GM12878 (cell line): ENCODE measurements at regions not wholly inside any gene's neighbourhood (a gene's known extent, or its start where the extent isn't known, plus 50 kb on each side); places are given as distances from the start of the nearest gene placed in this dataset.

Experiments used
- ATAC-seq: fragments of 200-7000 bp; cut with Tn5 transposase; 3 replicates; pipeline ENCODE4 v1.9.1; 2020; ENCODE audit warnings: mild to moderate bottlenecking, moderate library complexity
- BruUV-seq: library from RNA; stranded (reverse); fragments of 400-500 nt; replicated peaks from 2 replicates; lab custom pipeline; 2021; lab: Mats Ljungman, UMichigan
- CTCF ChIA-PET: fragments of 300-600 bp; sonication (Branson Sonifier 250); formaldehyde crosslinking; extraction: SDS; loops from one replicate; lab custom pipeline; 2021; ENCODE audit warnings: inconsistent platforms; lab: Yijun Ruan, JAX
- POLR2A ChIA-PET: fragments of 350-600 bp; formaldehyde crosslinking; extraction: SDS; loops from one replicate; lab custom pipeline; 2021; ENCODE audit warnings: inconsistent platforms; lab: Charles Lee
- RAD21 ChIA-PET: fragments of 300-600 bp; sonication (Branson Sonifier 250); formaldehyde crosslinking; loops from one replicate; lab custom pipeline; 2023; ENCODE audit warnings: antibody characterized with exemption; ENCODE audit not compliant: unreplicated experiment; lab: Charles Lee
- SMC1A ChIA-PET: fragments of 300-600 bp; sonication (Branson Sonifier 250); formaldehyde crosslinking; loops from one replicate; lab custom pipeline; 2023; ENCODE audit not compliant: unreplicated experiment, uncharacterized antibody; lab: Charles Lee
- DNase-seq: peaks from one replicate; pipeline ENCODE4 v3.0.0-alpha.2; 2011; ENCODE audit warnings: low read depth, low spot score
- FAIRE-seq: peaks from 3 replicates; lab custom pipeline; 2011; peaks lifted over from hg19 to GRCh38; lab: Jason Lieb, UNC
- H2AFZ ChIP-seq: 2 replicates; pipeline ENCODE4 v1.6.0; 2011; ENCODE audit warnings: low read depth, low read length, control low read depth; ENCODE audit not compliant: control insufficient read depth
- H3K27ac ChIP-seq: 2 replicates; pipeline ENCODE4 v1.5.1; 2011; ENCODE audit warnings: control low read depth; ENCODE audit not compliant: control insufficient read depth, insufficient read depth
- H3K27me3 ChIP-seq, 2 experiments: replicated peaks in 1 of 2; 2 replicates each; pipeline versions ENCODE4 v1.6.0 to v1.6.1; 2011; ENCODE audit warnings: low read length in 1 of 2; ENCODE audit not compliant: control insufficient read depth in 2 of 2, insufficient read depth in 2 of 2
- H3K36me3 ChIP-seq, 2 experiments: 2 replicates each; pipeline ENCODE4 v1.5.1; 2011; ENCODE audit warnings: low read length in 1 of 2; ENCODE audit not compliant: control insufficient read depth in 2 of 2, insufficient read depth in 2 of 2
- H3K4me1 ChIP-seq: 2 replicates; pipeline ENCODE4 v1.6.1; 2011; ENCODE audit warnings: mild to moderate bottlenecking, low read length, moderate library complexity, mixed read lengths; ENCODE audit not compliant: control insufficient read depth, insufficient read depth
- H3K4me2 ChIP-seq: 2 replicates; pipeline ENCODE4 v1.6.0; 2011; ENCODE audit warnings: control low read depth; ENCODE audit not compliant: control insufficient read depth, insufficient read depth
- H3K4me3 ChIP-seq: fragments of 200-600 bp; sonication (generic); 2 replicates; pipeline ENCODE4 v1.5.1; 2016
- H3K79me2 ChIP-seq: 2 replicates; pipeline ENCODE4 v1.6.0; 2011; ENCODE audit warnings: low read length; ENCODE audit not compliant: control insufficient read depth, insufficient read depth
- H3K9ac ChIP-seq: 2 replicates; pipeline ENCODE4 v1.8.0; 2011; ENCODE audit warnings: low read length, control low read depth, mixed read lengths; ENCODE audit not compliant: control insufficient read depth, insufficient read depth
- H3K9me3 ChIP-seq: replicated peaks from 3 replicates; pipeline ENCODE4 v1.5.1; 2011; ENCODE audit warnings: mild to moderate bottlenecking, low read length; ENCODE audit not compliant: control insufficient read depth, insufficient read depth
- H4K20me1 ChIP-seq: 2 replicates; pipeline ENCODE4 v1.6.0; 2011; ENCODE audit not compliant: control insufficient read depth, insufficient read depth
- CEBPZ ChIP-seq: fragments of 150-350 bp; IDR thresholded peaks from 2 replicates; pipeline ENCODE4 v1.6.1; 2016; ENCODE audit warnings: low read depth, low read length
- CHD2 ChIP-seq: IDR thresholded peaks from 2 replicates; pipeline ENCODE4 v1.6.1; 2011; ENCODE audit warnings: low read depth, low read length, improper control_type of control experiment, borderline replicate concordance
- GATAD2B ChIP-seq: fragments of 450-650 bp; conservative IDR thresholded peaks from 2 replicates; pipeline ENCODE4 v1.6.1; 2017; ENCODE audit warnings: low read depth, mild to moderate bottlenecking, moderate library complexity
- IKZF2 ChIP-seq, 2 experiments: fragments of 450-650 bp; IDR thresholded peaks; 2 replicates each; pipeline ENCODE4 v1.6.1; 2017; ENCODE audit warnings: mild to moderate bottlenecking in 2 of 2, moderate library complexity in 2 of 2
- LARP7 ChIP-seq: fragments of 450-650 bp; IDR thresholded peaks from 2 replicates; pipeline ENCODE4 v1.6.1; 2017; ENCODE audit warnings: mild to moderate bottlenecking
- MTA2 ChIP-seq: fragments of 450-650 bp; IDR thresholded peaks from 2 replicates; pipeline ENCODE4 v1.6.1; 2016; ENCODE audit warnings: low read depth, mild to moderate bottlenecking, moderate library complexity
- NRF1 ChIP-seq: conservative IDR thresholded peaks from 2 replicates; pipeline ENCODE4 v1.6.1; 2011; ENCODE audit warnings: mild to moderate bottlenecking, low read depth, low read length, improper control_type of control experiment
- PBX3 ChIP-seq: IDR thresholded peaks from 2 replicates; pipeline ENCODE4 v1.6.1; 2011; ENCODE audit warnings: mild to moderate bottlenecking, low read depth, low read length, moderate library complexity; ENCODE audit not compliant: insufficient replicate concordance
- RELA ChIP-seq: fragments of 450-650 bp; IDR thresholded peaks from 2 replicates; pipeline ENCODE4 v1.8.0; 2014; ENCODE audit warnings: borderline replicate concordance; ENCODE audit not compliant: partially characterized antibody
- RFX5 ChIP-seq: IDR thresholded peaks from 2 replicates; pipeline ENCODE4 v1.6.1; 2011; ENCODE audit warnings: low read depth, low read length, improper control_type of control experiment
- RUNX3 ChIP-seq: IDR thresholded peaks from 2 replicates; pipeline ENCODE4 v1.6.1; 2012; ENCODE audit warnings: low read length, inconsistent platforms
- SIN3A ChIP-seq: IDR thresholded peaks from 2 replicates; pipeline ENCODE4 v1.6.1; 2012; ENCODE audit warnings: low read depth, low read length, improper control_type of control experiment
- SMAD1 ChIP-seq: fragments of 450-650 bp; IDR thresholded peaks from 2 replicates; pipeline ENCODE4 v1.6.1; 2018; ENCODE audit warnings: mild to moderate bottlenecking, low read depth; ENCODE audit not compliant: partially characterized antibody
- USF2 ChIP-seq: IDR thresholded peaks from 2 replicates; pipeline ENCODE4 v1.6.1; 2011; ENCODE audit warnings: low read depth, low read length, improper control_type of control experiment, borderline replicate concordance
- ZNF24 ChIP-seq: fragments of 450-650 bp; IDR thresholded peaks from 2 replicates; pipeline ENCODE4 v1.6.1; 2017; ENCODE audit warnings: antibody characterized with exemption, mild to moderate bottlenecking
- WGBS: methylation state at CpG from one replicate; pipeline ENCODE4 v1.1.6; 2016; ENCODE audit warnings: low lambda C conversion rate; ENCODE audit not compliant: insufficient replicate concordance, insufficient coverage; ENCODE audit errors: missing lambda C conversion rate; 5-methylcytosine and 5-hydroxymethylcytosine counted together
- in situ Hi-C: fragments of 300-500 bp; cut with MboI; formaldehyde crosslinking; loops from 9 replicates; pipeline ENCODE4 v1.14.3; 2018; ENCODE audit warnings: mixed read lengths
- intact Hi-C: fragments of 100-400 bp; cut with micrococcal nuclease; formaldehyde crosslinking; loops from one replicate; pipeline ENCODE4 v1.14.2; 2022; ENCODE audit not compliant: unreplicated experiment

GRCh38 chr2:173817582-173817981 is 147.6 kb downstream of the SP3 start:
- SMC1A ChIA-PET: no interaction called here
- CTCF ChIA-PET: interaction anchor here (1.3 kb wide), 1 partner anchor 11 kb away, joined by 3 read pairs; no protein-coding TSS in a partner anchor
- H3K36me3 ChIP-seq: no peaks in the 10 kb centered on the region
- POLR2A ChIA-PET: no interaction called here
- FAIRE-seq: no peak
- no peak overlapping the region for H3K4me2 ChIP-seq
- RAD21 ChIA-PET: no interaction called here
- H3K9ac ChIP-seq: no peak overlapping the region
- no peak for DNase-seq
- H2AFZ ChIP-seq: no peak overlapping the region
- intact Hi-C loops: no loop called here
- H3K27ac ChIP-seq: no peak overlapping the region
- H3K4me3 ChIP-seq: no peak overlapping the region
- in situ Hi-C loops: no loop called here
- no TSS peak for BruUV-seq
- H3K27me3 ChIP-seq: 0 out of 4 replicates have a peak, but pooled peaks cover 0 to 3% of the 10 kb centered on the region in 2 experiments
- 42% methylated on average over 4 of the region's 4 CpGs for WGBS
- no peaks in the 10 kb centered on the region for H3K4me1 ChIP-seq
- H3K79me2 ChIP-seq: no peaks in the 10 kb centered on the region
- H4K20me1 ChIP-seq: no peaks in the 10 kb centered on the region
- H3K9me3 ChIP-seq: no peaks in the 10 kb centered on the region
- ATAC-seq: no peak
- no peak for TF ChIP-seq USF2
- no peak for TF ChIP-seq CEBPZ
- TF ChIP-seq MTA2: no peak
- no peak for TF ChIP-seq ZNF24
- no peak for TF ChIP-seq RFX5
- no peak for TF ChIP-seq LARP7
- no peak for TF ChIP-seq RUNX3
- TF ChIP-seq IKZF2 (IDR thresholded peaks at IDR 0.05): no peak
- no peak for TF ChIP-seq PBX3
- TF ChIP-seq CHD2: no peak
- TF ChIP-seq SIN3A: no peak
- no peak for TF ChIP-seq NRF1
- no peak for TF ChIP-seq GATAD2B
- no peak for TF ChIP-seq RELA
- no peak for TF ChIP-seq SMAD1
